WTC11 (cell line): ENCODE measurements at regions not wholly inside any gene's neighbourhood (a gene's known extent, or its start where the extent isn't known, plus 50 kb on each side); places are given as distances from the start of the nearest gene placed in this dataset.

Experiments
- CREB1 ChIP-seq: sonication (generic); formaldehyde crosslinking; IDR thresholded peaks from 2 replicates; pipeline ENCODE4 v1.8.0; 2023; ENCODE audit warnings: mild to moderate bottlenecking, missing genetic modification reagents
- ETV6 ChIP-seq: sonication (generic); formaldehyde crosslinking; IDR thresholded peaks from 2 replicates; pipeline ENCODE4 v1.8.1; 2022; ENCODE audit warnings: mild to moderate bottlenecking, missing genetic modification reagents
- TEAD4 ChIP-seq: sonication (generic); formaldehyde crosslinking; IDR thresholded peaks from 2 replicates; pipeline ENCODE4 v1.8.0; 2022; ENCODE audit warnings: mild to moderate bottlenecking, missing genetic modification reagents
- ZNF263 ChIP-seq: sonication (generic); formaldehyde crosslinking; IDR thresholded peaks from 2 replicates; pipeline ENCODE4 v1.8.1; 2022; ENCODE audit warnings: low read depth, mild to moderate bottlenecking, moderate library complexity, missing genetic modification reagents
- TF ChIP-seq, protein P1 (sequence below): fragments of 200-600 bp; IDR thresholded peaks from 2 replicates; pipeline ENCODE4 v1.8.0; 2022; ENCODE audit warnings: antibody characterized with exemption
- TF ChIP-seq, protein P2 (sequence below): sonication (generic); formaldehyde crosslinking; IDR thresholded peaks from 2 replicates; pipeline ENCODE4 v1.8.0; 2022; ENCODE audit warnings: mild to moderate bottlenecking, missing genetic modification reagents
- TF ChIP-seq, protein P3 (sequence below): sonication (generic); formaldehyde crosslinking; IDR thresholded peaks from 2 replicates; pipeline ENCODE4 v1.8.0; 2022; ENCODE audit warnings: mild to moderate bottlenecking, missing genetic modification reagents

- TF ChIP-seq, protein P1, sequence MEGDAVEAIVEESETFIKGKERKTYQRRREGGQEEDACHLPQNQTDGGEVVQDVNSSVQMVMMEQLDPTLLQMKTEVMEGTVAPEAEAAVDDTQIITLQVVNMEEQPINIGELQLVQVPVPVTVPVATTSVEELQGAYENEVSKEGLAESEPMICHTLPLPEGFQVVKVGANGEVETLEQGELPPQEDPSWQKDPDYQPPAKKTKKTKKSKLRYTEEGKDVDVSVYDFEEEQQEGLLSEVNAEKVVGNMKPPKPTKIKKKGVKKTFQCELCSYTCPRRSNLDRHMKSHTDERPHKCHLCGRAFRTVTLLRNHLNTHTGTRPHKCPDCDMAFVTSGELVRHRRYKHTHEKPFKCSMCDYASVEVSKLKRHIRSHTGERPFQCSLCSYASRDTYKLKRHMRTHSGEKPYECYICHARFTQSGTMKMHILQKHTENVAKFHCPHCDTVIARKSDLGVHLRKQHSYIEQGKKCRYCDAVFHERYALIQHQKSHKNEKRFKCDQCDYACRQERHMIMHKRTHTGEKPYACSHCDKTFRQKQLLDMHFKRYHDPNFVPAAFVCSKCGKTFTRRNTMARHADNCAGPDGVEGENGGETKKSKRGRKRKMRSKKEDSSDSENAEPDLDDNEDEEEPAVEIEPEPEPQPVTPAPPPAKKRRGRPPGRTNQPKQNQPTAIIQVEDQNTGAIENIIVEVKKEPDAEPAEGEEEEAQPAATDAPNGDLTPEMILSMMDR, result no peak
- TF ChIP-seq TEAD4 (CRISPR knock-in tag) (no peak), ZNF263 (CRISPR knock-in tag) (no peak), CREB1 (CRISPR knock-in tag) (no peak), ETV6 (CRISPR knock-in tag) (no peak)
- TF ChIP-seq, protein P2, sequence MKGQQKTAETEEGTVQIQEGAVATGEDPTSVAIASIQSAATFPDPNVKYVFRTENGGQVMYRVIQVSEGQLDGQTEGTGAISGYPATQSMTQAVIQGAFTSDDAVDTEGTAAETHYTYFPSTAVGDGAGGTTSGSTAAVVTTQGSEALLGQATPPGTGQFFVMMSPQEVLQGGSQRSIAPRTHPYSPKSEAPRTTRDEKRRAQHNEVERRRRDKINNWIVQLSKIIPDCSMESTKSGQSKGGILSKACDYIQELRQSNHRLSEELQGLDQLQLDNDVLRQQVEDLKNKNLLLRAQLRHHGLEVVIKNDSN (CRISPR knock-in tag), result no peak
- TF ChIP-seq, protein P3, sequence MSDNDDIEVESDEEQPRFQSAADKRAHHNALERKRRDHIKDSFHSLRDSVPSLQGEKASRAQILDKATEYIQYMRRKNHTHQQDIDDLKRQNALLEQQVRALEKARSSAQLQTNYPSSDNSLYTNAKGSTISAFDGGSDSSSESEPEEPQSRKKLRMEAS (CRISPR knock-in tag), result no peak
These were observed 246.8 kb downstream of the MYLK4 start for GRCh38 chr6:2503816-2504494.
